ENCODE measurements at regions not wholly inside any gene's neighbourhood (a gene's known extent, or its start where the extent isn't known, plus 50 kb on each side); places are given as distances from the start of the nearest gene placed in this dataset.

GRCh38 chr10:88181902-88182600, 318.6 kb downstream of the PTEN start:
- no peak for TF ChIP-seq GATA3 (IDR thresholded peaks at IDR 0.05; ENCODE audit: low read depth, low read length)
- TF ChIP-seq GATA2 (IDR thresholded peaks at IDR 0.05; ENCODE audit: low read depth, low read length), result no peak

- no peak for TF ChIP-seq GATA2 (IDR thresholded peaks at IDR 0.05; ENCODE audit: low read depth, low read length)
- TF ChIP-seq GATA3 (IDR thresholded peaks at IDR 0.05; ENCODE audit: low read depth, low read length), result no peak
These were observed 319.1 kb downstream of the PTEN start for GRCh38 chr10:88182601-88182930.

GRCh38 chr10:88184543-88185297, 321.3 kb downstream of the PTEN start:
- TF ChIP-seq GATA3 (IDR thresholded peaks at IDR 0.05; ENCODE audit: low read depth, low read length) (no peak), GATA2 (IDR thresholded peaks at IDR 0.05; ENCODE audit: low read depth, low read length) (no peak)

- TF ChIP-seq GATA3 (IDR thresholded peaks at IDR 0.05; ENCODE audit: low read depth, low read length) (no peak), GATA2 (IDR thresholded peaks at IDR 0.05; ENCODE audit: low read depth, low read length) (no peak)
These were observed 322.4 kb downstream of the PTEN start for GRCh38 chr10:88185830-88186229.

- TF ChIP-seq GATA2 (IDR thresholded peaks at IDR 0.05; ENCODE audit: low read depth, low read length), result no peak
These were observed 322.9 kb downstream of the PTEN start for GRCh38 chr10:88186335-88186734.

- TF ChIP-seq GATA3 (IDR thresholded peaks at IDR 0.05; ENCODE audit: low read depth, low read length) (no peak), GATA2 (IDR thresholded peaks at IDR 0.05; ENCODE audit: low read depth, low read length) (no peak)
These were observed 324.0 kb downstream of the PTEN start for GRCh38 chr10:88187472-88187871.

- TF ChIP-seq GATA3 (IDR thresholded peaks at IDR 0.05; ENCODE audit: low read depth, low read length) (no peak), GATA2 (IDR thresholded peaks at IDR 0.05; ENCODE audit: low read depth, low read length) (no peak)
These were observed 326.7 kb downstream of the PTEN start for GRCh38 chr10:88190123-88190522.

GRCh38 chr10:88190540-88191235, 327.3 kb downstream of the PTEN start:
- TF ChIP-seq GATA3 (IDR thresholded peaks at IDR 0.05; ENCODE audit: low read depth, low read length) (no peak), GATA2 (IDR thresholded peaks at IDR 0.05; ENCODE audit: low read depth, low read length) (no peak)

- TF ChIP-seq GATA2 (IDR thresholded peaks at IDR 0.05; ENCODE audit: low read depth, low read length), result no peak
These were observed 329.6 kb downstream of the PTEN start for GRCh38 chr10:88193018-88193417.

GRCh38 chr10:88194041-88194887, 330.8 kb downstream of the PTEN start:
- peak; percentile 58 for TF ChIP-seq GATA2 (IDR thresholded peaks at IDR 0.05; ENCODE audit: low read depth, low read length)
- TF ChIP-seq GATA3 (IDR thresholded peaks at IDR 0.05; ENCODE audit: low read depth, low read length), result no peak

GRCh38 chr10:88194961-88195367, 331.5 kb downstream of the PTEN start:
- TF ChIP-seq GATA2 (IDR thresholded peaks at IDR 0.05; ENCODE audit: low read depth, low read length) (peak; percentile 89), GATA3 (IDR thresholded peaks at IDR 0.05; ENCODE audit: low read depth, low read length) (peak; percentile 96)

- TF ChIP-seq GATA2 (IDR thresholded peaks at IDR 0.05; ENCODE audit: low read depth, low read length), result no peak
- no peak for TF ChIP-seq GATA3 (IDR thresholded peaks at IDR 0.05; ENCODE audit: low read depth, low read length)
These were observed 332.4 kb downstream of the PTEN start for GRCh38 chr10:88195841-88196240.

- TF ChIP-seq GATA2 (IDR thresholded peaks at IDR 0.05; ENCODE audit: low read depth, low read length), result no peak
- TF ChIP-seq GATA3 (IDR thresholded peaks at IDR 0.05; ENCODE audit: low read depth, low read length), result no peak
These were observed 332.9 kb downstream of the PTEN start for GRCh38 chr10:88196291-88196690.

- TF ChIP-seq GATA2 (IDR thresholded peaks at IDR 0.05; ENCODE audit: low read depth, low read length), result no peak
- no peak for TF ChIP-seq GATA3 (IDR thresholded peaks at IDR 0.05; ENCODE audit: low read depth, low read length)
These were observed 334.6 kb downstream of the PTEN start for GRCh38 chr10:88198023-88198422.

All from SH-SY5Y (cell line).